ENCODE measurements at regions not wholly inside any gene's neighbourhood (a gene's known extent, or its start where the extent isn't known, plus 50 kb on each side); places are given as distances from the start of the nearest gene placed in this dataset.

DNA sequence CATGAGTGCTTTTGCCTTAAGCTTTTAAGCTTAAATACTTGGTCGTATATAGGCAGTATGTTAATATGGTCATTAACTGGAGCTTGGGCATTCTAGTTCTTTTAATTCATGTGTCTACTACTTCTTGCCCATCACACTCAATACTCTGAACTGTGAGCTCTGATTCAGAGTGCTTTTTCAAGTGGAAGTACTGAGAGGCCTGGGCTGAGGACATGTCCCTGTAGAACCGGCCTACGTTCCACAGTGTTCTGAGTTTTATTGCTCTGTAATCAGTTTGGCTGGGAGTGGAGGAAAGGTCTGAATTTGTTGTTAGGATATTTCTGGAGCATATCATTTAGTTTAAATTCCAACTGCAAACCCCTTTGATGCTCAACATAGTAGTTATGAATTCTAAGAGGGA is 1744.8 kb upstream of the MIR17HG start:
- DNase-seq (ENCODE audit: low read depth), result no peak

- DNase-seq (ENCODE audit: low read depth), result no peak
Observed at GRCh38 chr13:89603187-89603586, 1744.3 kb upstream of the MIR17HG start.

GRCh38 chr13:89609318-89609717 is 1738.2 kb upstream of the MIR17HG start:
- no peak for DNase-seq (ENCODE audit: low read depth)

GRCh38 chr13:89610331-89610730 is 1737.2 kb upstream of the MIR17HG start:
- DNase-seq (ENCODE audit: low read depth), result no peak

GRCh38 chr13:89610881-89611280 is 1736.6 kb upstream of the MIR17HG start:
- DNase-seq (ENCODE audit: low read depth), result no peak

- no peak for DNase-seq (ENCODE audit: low read depth)
Observed at GRCh38 chr13:89627996-89628395, 1719.5 kb upstream of the MIR17HG start.

DNA sequence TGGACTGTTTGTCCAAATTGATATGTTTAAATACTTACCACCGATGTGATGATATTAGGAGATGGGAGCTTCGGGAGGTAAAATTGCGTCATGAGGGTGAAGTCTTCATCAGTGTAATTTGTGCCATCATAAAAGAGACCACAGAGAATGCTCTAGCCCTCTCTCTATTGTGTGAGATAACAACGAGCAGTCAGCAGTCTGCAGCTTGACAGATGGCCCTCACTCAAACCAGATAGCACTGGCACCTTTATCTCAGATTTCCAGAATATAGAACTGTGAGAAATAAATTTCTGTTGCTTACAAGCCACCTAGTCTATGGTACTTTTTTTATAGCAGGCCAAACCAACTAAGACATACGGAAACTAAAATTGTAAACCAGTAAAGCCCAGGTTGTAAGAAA is 1718.9 kb upstream of the MIR17HG start:
- DNase-seq (ENCODE audit: low read depth), result no peak

GRCh38 chr13:89650226-89650625 is 1697.3 kb upstream of the MIR17HG start:
- DNase-seq (ENCODE audit: low read depth), result no peak

DNA sequence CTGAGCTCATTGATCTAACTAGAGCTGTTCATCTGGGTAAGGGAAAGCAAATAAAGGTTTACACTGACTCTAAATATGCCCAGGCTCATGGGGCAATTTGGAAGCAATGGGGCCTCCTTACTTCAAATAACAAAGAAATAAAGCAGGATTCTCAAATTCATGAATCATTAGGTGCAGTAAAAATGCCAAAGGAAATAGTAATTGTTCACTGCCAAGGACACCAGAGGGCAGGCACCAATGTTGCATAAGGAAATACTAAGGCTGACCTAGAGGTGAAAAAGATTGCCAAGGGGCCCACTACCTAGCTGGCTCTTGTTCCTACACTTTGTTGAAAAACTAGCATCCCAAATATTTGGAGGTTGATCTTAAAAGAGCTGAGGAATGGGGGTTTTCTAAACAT is 1686.7 kb upstream of the MIR17HG start:
- no peak for DNase-seq (ENCODE audit: low read depth)

DNA sequence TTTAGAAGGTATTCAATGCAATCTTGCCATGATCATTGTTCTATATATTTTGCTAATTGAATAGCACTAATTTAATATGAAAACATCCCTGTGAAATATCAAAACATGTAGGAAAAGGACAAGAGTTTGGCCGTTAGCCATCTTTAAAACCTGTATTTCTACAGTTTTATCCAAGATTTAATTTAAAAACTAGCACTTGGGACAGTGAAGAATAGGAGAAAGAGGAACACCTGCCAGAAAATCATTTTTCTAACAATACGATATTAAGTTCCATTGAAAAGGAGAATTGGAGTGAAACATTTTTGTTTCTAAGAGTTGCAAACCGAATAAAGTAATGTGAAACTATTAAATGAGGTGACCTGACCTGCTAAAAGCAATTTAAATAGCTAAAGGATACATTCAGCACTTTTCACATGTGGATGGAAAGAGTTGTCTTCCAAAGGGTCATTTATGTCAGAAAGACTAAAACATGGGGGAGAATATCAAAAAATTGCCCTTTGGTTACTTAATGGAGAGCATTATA is 1673.6 kb upstream of the MIR17HG start:
- no peak for DNase-seq (ENCODE audit: low read depth)

DNA sequence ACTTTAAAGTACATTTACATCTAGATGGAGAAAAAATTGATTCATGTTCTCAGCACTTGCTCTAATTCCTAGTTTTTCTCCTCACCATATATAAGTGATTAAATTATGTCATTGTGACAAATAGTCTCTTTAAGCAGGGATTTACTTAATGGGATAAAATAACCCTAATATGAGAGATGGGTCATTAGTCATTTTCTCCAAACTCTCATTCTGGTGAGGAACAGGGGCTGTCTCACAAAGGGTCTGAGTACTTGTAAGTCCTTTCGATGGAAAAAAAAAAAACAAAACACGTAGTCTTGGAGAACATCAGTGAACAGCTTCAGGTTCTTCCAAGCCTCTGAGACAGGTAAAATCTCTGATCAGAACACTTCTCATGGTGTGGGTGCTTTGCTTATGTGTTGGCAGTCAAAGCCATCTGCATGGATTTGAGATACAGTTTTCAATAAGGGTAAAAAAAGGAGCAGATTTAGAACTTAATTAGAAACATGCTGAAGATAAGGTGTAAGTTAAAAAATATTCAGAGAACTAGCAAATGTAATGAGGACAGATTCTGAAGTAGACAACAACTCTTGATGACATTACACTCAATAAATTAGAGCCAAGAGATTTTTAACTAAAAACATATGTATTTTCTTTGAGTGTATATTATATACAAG is 1668.9 kb upstream of the MIR17HG start:
- DNase-seq (ENCODE audit: low read depth), result no peak

- DNase-seq (ENCODE audit: low read depth), result no peak
Observed at GRCh38 chr13:89684896-89685295, 1662.6 kb upstream of the MIR17HG start.

DNA sequence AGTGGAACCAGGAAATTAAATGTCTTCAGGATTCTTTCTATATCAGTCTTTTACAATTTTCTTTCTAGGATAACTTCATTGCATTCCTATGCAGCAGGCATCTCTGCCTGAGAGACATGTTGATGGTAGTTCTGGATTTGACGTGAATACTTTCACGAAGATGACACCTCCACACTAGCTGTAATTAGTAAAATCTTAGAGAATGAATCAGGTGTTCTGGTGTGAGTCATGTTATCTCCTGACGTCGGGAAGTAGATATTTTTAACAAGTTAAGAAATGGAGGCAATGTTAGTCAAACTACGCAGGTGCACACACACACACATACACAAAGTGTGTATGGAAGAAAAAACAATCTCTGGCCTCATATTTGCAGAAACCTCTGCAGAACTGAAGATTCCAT is 1661.3 kb upstream of the MIR17HG start:
- no peak for DNase-seq (ENCODE audit: low read depth)

- no peak for DNase-seq (ENCODE audit: low read depth)
Observed at GRCh38 chr13:89687066-89687465, 1660.4 kb upstream of the MIR17HG start.

DNA sequence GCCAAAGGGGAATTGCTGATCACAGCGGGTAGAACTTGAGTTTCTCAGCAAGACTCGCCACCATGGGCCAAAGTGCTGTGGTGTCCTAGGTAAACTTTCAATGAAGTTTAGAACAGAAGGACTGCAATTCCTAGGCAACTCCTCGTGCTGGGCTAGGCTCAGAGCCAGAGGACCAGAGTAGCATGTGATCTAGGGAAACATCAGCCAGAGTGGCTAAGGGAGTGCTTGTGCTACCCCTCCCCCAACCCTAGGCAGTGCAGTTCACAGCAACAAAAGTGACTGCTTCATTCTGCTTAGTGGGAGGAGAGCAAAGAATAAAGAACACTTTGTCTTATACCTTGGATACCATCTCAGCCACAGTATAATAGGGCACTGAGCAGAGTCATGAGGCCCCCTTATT is 1658.6 kb upstream of the MIR17HG start:
- DNase-seq (ENCODE audit: low read depth), result no peak

DNA sequence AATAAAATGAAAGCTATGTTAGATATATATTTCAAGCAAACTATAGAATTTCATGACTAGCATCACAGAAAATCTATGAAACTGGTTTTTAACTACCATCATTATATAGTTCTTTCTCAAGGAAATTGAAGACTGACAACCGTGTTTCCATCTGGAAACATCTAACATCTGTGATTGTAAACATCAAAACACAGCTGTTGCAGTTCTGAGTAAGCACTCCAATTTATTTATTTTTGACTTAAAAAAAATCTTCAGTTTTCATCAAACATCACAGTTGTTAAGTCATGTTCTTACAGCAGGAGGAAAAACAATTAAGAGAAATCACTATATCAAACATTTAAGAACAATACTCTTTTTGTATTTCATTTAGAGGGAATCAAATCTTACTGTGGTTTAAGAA is 1653.0 kb upstream of the MIR17HG start:
- DNase-seq (ENCODE audit: low read depth), result no peak

DNA sequence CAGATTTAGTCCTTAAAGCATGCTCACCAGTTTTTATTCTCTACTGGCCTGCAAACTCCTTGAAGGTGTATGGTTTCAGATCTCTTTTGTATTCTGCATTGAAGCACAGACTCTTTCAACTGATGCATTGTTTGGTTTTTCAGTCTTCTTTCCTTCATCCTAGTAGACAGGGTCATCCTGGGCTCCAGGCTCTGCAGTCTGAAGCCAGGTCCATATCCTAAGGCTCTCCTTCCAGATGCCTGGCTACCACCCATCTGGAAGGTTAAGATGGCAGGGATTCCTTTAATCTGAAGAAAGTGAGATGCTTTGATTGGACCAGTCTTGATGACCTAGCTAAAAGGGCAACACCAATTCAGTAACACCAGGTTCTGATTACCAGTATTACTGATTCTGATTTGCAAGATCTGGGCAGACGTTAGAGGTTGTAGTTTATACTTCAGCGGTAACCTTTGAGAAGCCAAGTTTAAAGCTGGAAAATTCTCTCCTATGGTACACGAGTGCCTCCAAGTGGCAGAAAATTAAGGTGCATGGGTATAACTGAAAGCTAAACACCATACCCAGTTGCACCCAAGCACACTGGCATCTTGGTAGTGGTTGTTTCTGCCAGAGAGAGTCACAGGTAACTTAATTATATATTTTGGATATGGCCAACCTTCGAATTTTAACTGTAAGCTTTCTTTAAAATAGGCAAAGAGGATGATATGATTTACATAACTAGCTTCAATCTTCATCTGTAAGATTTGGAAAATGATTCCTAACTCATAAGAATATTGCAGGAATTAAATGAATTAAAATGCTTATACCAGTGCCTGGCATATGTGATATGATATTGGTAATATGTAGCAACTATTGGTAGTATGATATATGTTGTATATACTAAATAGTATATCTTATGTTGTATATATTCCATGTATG is 1651.9 kb upstream of the MIR17HG start:
- peak; percentile 1 for DNase-seq (ENCODE audit: low read depth)

DNA sequence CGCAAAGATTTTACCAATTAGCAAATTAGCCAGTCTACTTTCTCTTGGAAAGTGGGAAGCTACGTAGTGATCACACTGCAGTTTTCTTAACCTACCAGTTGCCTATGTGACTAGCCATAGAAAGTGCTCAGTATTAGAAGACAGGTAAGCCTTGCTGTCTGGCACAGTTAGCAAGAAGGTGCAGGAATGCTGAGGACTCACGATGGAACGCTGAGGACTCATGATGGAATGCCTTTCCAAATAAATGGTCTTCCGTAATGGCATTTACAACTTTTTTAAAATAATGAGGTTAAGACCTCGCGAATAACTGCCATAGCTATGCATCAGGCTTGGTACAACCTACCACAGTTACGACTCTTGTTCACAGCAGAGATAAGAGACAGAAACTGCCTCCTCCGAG is 1645.6 kb upstream of the MIR17HG start:
- no peak for DNase-seq (ENCODE audit: low read depth)

DNA sequence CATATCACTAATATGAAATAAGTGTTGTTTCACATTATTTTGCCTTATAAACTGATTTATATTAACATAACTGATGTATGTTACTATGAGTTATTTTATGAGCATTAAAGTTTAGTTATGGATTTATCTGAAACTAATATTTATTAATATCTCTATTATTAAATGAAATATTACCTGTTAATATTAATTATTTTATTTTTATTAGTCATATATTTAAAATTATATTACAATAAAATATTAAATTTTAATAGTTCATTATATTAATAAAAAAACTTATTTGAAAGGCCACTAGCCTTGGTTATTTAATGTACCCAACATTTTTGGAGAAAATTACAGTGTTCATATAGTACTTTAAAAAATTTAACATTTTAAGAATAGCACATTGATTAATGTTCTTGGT is 1643.4 kb upstream of the MIR17HG start:
- no peak for DNase-seq (ENCODE audit: low read depth)

DNA sequence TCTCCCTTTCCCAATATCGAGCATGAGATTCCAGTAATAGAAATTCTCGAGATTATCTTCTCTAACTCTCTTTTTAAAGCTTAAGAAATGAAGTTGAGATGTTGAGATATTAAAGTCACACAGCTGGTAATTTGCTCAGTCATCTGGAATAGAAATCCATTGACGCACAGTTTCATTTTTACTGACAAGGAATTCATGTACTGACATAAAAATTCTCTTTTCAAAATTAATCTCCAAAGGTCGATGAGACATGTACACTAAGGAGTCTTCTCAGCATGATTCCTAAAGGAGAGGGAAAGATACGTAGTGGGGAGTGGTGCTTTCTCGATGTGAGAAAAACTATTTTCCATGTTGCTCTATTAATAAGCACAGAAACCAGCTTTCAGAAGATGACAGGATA is 1639.5 kb upstream of the MIR17HG start:
- DNase-seq (ENCODE audit: low read depth), result no peak

DNA sequence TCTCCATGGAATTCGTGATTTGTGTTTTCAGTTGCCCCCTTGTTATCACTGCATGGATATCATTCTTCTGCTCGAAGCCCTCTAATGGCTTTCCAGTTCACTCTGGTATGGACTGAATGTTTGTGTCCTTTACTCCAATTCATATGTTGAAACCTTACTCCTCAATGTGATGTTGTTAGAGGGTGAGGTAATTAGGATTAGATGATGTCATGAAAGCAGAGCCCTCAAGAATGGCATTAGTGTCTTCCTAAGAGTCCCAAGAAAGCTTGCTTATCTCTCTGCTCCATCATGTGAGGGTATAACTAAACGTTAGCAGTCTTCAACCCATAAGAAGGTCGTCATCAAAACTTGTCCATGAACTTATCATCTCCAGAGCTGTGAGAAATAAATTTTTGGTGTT is 1626.3 kb upstream of the MIR17HG start:
- DNase-seq (ENCODE audit: low read depth), result no peak

DNA sequence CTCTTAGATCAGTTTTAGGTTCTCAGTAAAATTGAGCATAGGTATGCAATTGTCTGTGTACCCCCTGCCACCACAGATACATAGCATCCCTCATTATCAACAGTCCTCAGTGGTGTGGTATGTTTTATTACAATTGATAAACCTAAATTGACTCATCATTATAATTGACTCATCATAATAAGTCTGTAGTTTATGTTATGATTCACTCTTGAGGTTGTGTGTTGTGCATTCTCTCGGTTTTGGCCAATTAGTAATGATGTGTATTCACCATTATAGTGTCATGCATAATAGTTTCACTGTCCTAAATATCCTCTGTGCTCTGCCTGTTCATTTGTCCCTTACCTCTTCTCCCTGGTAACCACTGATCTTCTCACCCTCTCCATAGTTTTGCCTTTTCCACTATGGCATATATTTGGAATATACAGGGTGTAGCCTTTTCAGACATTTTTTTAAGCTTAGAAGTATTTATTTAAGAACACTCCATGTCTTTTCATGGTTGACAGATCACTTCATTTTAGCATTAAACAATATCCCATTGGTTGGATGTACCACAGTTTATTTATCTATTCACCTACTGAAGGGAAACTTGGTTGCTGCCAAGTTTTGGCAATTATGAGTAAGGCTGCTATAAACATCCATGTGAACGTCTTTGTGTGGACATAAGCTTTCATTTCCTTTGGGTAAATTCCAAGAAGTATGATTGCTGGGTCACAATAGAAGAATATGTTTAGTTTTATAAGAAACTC is 1620.6 kb upstream of the MIR17HG start:
- DNase-seq (ENCODE audit: low read depth), result no peak

GRCh38 chr13:89733829-89734228 is 1613.7 kb upstream of the MIR17HG start:
- DNase-seq (ENCODE audit: low read depth), result no peak

All from activated T-cell treated with anti-CD3 and anti-CD28 coated beads for 48 hours (primary cell).